Lung (tissue), 11 donors: ENCODE measurements at regions not wholly inside any gene's neighbourhood (a gene's known extent, or its start where the extent isn't known, plus 50 kb on each side); places are given as distances from the start of the nearest gene placed in this dataset.

Experiments used
- ATAC-seq: fragments of 200-7000 bp; cut with Tn5 transposase; one replicate; pipeline ENCODE4 v1.9.1; 2020; ENCODE audit warnings: moderate number of reproducible peaks; ENCODE audit not compliant: insufficient read depth, low FRiP score
- DNase-seq, 3 donors: peaks; one replicate each; pipeline ENCODE4 v3.0.0-alpha.2; 2013 to 2017
- H3K27ac ChIP-seq, 2 donors: one replicate each; pipeline ENCODE4 v1.5.1; 2013; ENCODE audit warnings: mild to moderate bottlenecking in 2 of 2, moderate library complexity in 2 of 2, control low read depth in 1 of 2, inconsistent platforms in 1 of 2, low read depth in 1 of 2, low read length in 1 of 2
- H3K27me3 ChIP-seq, 3 donors: one replicate each; pipeline ENCODE4 v1.5.1; 2013; ENCODE audit warnings: low read length in 2 of 3; ENCODE audit not compliant: control insufficient read depth in 3 of 3, insufficient read depth in 3 of 3
- H3K36me3 ChIP-seq, 4 donors: one replicate each; pipeline ENCODE4 v1.5.1; 2013; ENCODE audit warnings: low read length in 4 of 4, mild to moderate bottlenecking in 1 of 4, moderate library complexity in 1 of 4; ENCODE audit not compliant: control insufficient read depth in 4 of 4, insufficient read depth in 4 of 4
- H3K4me1 ChIP-seq, 5 donors: one replicate each; pipeline ENCODE4 v1.5.1; 2013; ENCODE audit warnings: low read length in 5 of 5, mild to moderate bottlenecking in 2 of 5, moderate library complexity in 1 of 5; ENCODE audit not compliant: control insufficient read depth in 5 of 5, insufficient read depth in 5 of 5
- H3K4me3 ChIP-seq: one replicate; pipeline ENCODE4 v1.5.1; 2013; ENCODE audit warnings: mild to moderate bottlenecking, control low read depth, moderate library complexity
- H3K9ac ChIP-seq, 2 donors: one replicate each; pipeline ENCODE4 v1.5.1; 2013; ENCODE audit warnings: low read length in 2 of 2, control low read depth in 1 of 2; ENCODE audit not compliant: insufficient read depth in 1 of 2
- H3K9me3 ChIP-seq, 4 donors: one replicate each; pipeline ENCODE4 v1.5.1; 2013; ENCODE audit warnings: low read length in 3 of 4, mild to moderate bottlenecking in 1 of 4, moderate library complexity in 1 of 4; ENCODE audit not compliant: control insufficient read depth in 4 of 4, insufficient read depth in 3 of 4
- WGBS, 2 donors: extraction: QIAGEN DNeasy Blood & Tissue Kit; methylation state at CpG; one replicate each; pipeline ENCODE4 v1.1.7; 2013; 5-methylcytosine and 5-hydroxymethylcytosine counted together
- TF ChIP-seq, protein P1 (sequence below): IDR thresholded peaks from 2 replicates; pipeline ENCODE4 v1.5.1; 2012; ENCODE audit warnings: mild to moderate bottlenecking; ENCODE audit errors: control extremely low read depth, extremely low read depth
- donor health status: control.
- donor health status: control.
- donor health status: Bipolar disorder and iron deficiency.
- donor health status: healthy.
- donor health status: DM: yes; HTN: yes; CAD: no.

- H3K27ac ChIP-seq: no peak overlapping the region
- no peaks in the 10 kb centered on the region for H3K4me1 ChIP-seq
- no peak overlapping the region for H3K9ac ChIP-seq
- no peak for DNase-seq
- TF ChIP-seq, protein P1, sequence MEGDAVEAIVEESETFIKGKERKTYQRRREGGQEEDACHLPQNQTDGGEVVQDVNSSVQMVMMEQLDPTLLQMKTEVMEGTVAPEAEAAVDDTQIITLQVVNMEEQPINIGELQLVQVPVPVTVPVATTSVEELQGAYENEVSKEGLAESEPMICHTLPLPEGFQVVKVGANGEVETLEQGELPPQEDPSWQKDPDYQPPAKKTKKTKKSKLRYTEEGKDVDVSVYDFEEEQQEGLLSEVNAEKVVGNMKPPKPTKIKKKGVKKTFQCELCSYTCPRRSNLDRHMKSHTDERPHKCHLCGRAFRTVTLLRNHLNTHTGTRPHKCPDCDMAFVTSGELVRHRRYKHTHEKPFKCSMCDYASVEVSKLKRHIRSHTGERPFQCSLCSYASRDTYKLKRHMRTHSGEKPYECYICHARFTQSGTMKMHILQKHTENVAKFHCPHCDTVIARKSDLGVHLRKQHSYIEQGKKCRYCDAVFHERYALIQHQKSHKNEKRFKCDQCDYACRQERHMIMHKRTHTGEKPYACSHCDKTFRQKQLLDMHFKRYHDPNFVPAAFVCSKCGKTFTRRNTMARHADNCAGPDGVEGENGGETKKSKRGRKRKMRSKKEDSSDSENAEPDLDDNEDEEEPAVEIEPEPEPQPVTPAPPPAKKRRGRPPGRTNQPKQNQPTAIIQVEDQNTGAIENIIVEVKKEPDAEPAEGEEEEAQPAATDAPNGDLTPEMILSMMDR: no peak
- 76 to 79% methylated on average over 4 of the region's 4 CpGs for WGBS, 2 donors
- no peak overlapping the region for H3K4me3 ChIP-seq
- H3K9me3 ChIP-seq: no peaks in the 10 kb centered on the region
- no peaks in the 10 kb centered on the region for H3K36me3 ChIP-seq
- ATAC-seq: no peak
- H3K27me3 ChIP-seq: no peaks in the 10 kb centered on the region
Observed at GRCh38 chr4:188639479-188640100, 500.3 kb downstream of the TRIML1 start.

- Histone ChIP-seq H3K4me1 (peaks cover 0 to 1% (median 0%) of the 10 kb centered on the region in 5 donors), H3K36me3 (no peaks in the 10 kb centered on the region), H3K9ac (no peak overlapping the region), H3K27me3 (no peaks in the 10 kb centered on the region), H3K4me3 (no peak overlapping the region), H3K9me3 (no peaks in the 10 kb centered on the region), H3K27ac (no peak overlapping the region)
- ATAC-seq (no peak), DNase-seq (no peak)
- 62 to 69% methylated on average over 2 of the region's 2 CpGs for WGBS, 2 donors
- TF ChIP-seq, protein P1: no peak
Observed at GRCh38 chr4:188647820-188648370, 508.7 kb downstream of the TRIML1 start.

DNA sequence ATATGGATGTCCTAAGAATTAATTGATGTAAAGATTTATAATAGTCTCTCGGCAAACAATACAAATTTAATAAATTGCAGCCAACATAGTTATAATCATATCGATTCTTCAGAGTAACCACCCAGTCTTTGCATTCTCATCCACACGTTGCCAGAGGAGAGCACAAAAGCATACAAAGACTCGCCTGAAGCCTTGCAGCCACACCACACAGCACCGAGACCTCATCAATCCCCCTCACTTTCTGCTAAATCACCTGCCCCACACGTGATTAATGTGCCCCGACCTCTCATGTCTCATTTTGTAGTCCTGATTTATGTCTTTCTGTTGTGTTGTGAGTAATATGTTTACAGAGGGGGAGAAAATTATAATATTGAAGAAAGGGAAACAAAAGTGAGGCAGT, 510.4 kb downstream of the TRIML1 start:
- Histone ChIP-seq H3K27ac (no peak overlapping the region), H3K4me1 (peaks cover 0 to 1% (median 0%) of the 10 kb centered on the region in 5 donors), H3K9me3 (no peaks in the 10 kb centered on the region), H3K4me3 (no peak overlapping the region), H3K9ac (no peak overlapping the region), H3K36me3 (no peaks in the 10 kb centered on the region), H3K27me3 (no peaks in the 10 kb centered on the region)
- TF ChIP-seq, protein P1: no peak
- ATAC-seq: no peak
- 74 to 75% methylated on average over 7 of the region's 7 CpGs for WGBS, 2 donors
- no peak for DNase-seq
